ENCODE measurements at regions not wholly inside any gene's neighbourhood (a gene's known extent, or its start where the extent isn't known, plus 50 kb on each side); places are given as distances from the start of the nearest gene placed in this dataset.
"Not testable (repeated sequence)": the region's sequence is repeated elsewhere in the genome, so short reads cannot be mapped to it uniquely, and the experiment has no call there.

- no peak for DNase-seq
These were observed 566.5 kb upstream of the B3GAT1 start for GRCh38 chr11:134978388-134979088.

- no peak for DNase-seq
These were observed 564.5 kb upstream of the B3GAT1 start for GRCh38 chr11:134976551-134976950.

- no peak for DNase-seq
These were observed 563.9 kb upstream of the B3GAT1 start for GRCh38 chr11:134975866-134976376.

- no peak for DNase-seq
These were observed 561.8 kb upstream of the B3GAT1 start for GRCh38 chr11:134973801-134974200.

- no peak for DNase-seq
These were observed 559.3 kb upstream of the B3GAT1 start for GRCh38 chr11:134971381-134971780.

- no peak for DNase-seq
These were observed 555.7 kb upstream of the B3GAT1 start for GRCh38 chr11:134967746-134968145.

GRCh38 chr11:134961386-134961785, 549.3 kb upstream of the B3GAT1 start:
- DNase-seq, result not testable (repeated sequence)

GRCh38 chr11:134958870-134959269, 546.8 kb upstream of the B3GAT1 start:
- no peak for DNase-seq

- no peak for DNase-seq
These were observed 546.2 kb upstream of the B3GAT1 start for GRCh38 chr11:134958336-134958640.

- no peak for DNase-seq
These were observed 545.7 kb upstream of the B3GAT1 start for GRCh38 chr11:134957540-134958335.

- DNase-seq, result no peak
These were observed 544.6 kb upstream of the B3GAT1 start for GRCh38 chr11:134956450-134957210.

GRCh38 chr11:134955970-134956369, 543.9 kb upstream of the B3GAT1 start:
- DNase-seq, result not testable (repeated sequence)

GRCh38 chr11:134955281-134955680, 543.2 kb upstream of the B3GAT1 start:
- no peak for DNase-seq

GRCh38 chr11:134954456-134954855, 542.4 kb upstream of the B3GAT1 start:
- DNase-seq, result not testable (repeated sequence)

GRCh38 chr11:134953417-134953970, 541.5 kb upstream of the B3GAT1 start:
- not testable (repeated sequence) for DNase-seq

GRCh38 chr11:134951305-134951700, 539.3 kb upstream of the B3GAT1 start:
- no peak for DNase-seq

- no peak for DNase-seq
These were observed 538.8 kb upstream of the B3GAT1 start for GRCh38 chr11:134950692-134951304.

GRCh38 chr11:134949121-134950090, 537.4 kb upstream of the B3GAT1 start:
- DNase-seq, result no peak

GRCh38 chr11:134947556-134947955, 535.5 kb upstream of the B3GAT1 start:
- no peak for DNase-seq

- DNase-seq, result no peak
These were observed 534.0 kb upstream of the B3GAT1 start for GRCh38 chr11:134945993-134946392.

- DNase-seq, result no peak
These were observed 532.9 kb upstream of the B3GAT1 start for GRCh38 chr11:134944986-134945385.

Measured in left kidney (tissue), 1 donor.